ENCODE measurements at regions not wholly inside any gene's neighbourhood (a gene's known extent, or its start where the extent isn't known, plus 50 kb on each side); places are given as distances from the start of the nearest gene placed in this dataset.
"Not testable (repeated sequence)": the region's sequence is repeated elsewhere in the genome, so short reads cannot be mapped to it uniquely, and the experiment has no call there.

GRCh38 chr3:127439621-127440020 is 150.9 kb downstream of the TPRA1 start:
- no peak for DNase-seq (ENCODE audit: low read depth)

DNA sequence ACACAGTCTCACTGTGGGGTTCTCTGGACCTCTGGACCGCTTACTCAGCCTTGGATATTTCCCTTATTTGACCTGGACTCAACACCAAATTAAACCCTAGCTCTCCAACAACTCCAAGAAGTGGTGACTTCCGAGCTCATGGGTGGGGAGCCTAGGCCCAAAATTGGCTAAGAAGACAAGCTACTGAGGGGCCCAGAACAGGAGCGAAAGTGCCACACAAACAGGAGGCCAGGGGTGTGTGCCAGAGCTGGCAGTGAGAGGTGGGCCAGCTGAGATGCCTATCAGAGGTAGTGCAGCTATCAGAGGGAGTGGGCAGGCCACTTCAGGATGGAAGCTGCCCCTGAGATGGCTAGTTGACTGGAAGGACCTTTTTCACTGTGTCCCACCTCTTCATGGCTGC is 151.1 kb upstream of the PRR20G start:
- DNase-seq (ENCODE audit: low read depth), result no peak

- DNase-seq (ENCODE audit: low read depth), result no peak
These were observed 150.5 kb upstream of the PRR20G start for GRCh38 chr3:127438371-127438770.

DNA sequence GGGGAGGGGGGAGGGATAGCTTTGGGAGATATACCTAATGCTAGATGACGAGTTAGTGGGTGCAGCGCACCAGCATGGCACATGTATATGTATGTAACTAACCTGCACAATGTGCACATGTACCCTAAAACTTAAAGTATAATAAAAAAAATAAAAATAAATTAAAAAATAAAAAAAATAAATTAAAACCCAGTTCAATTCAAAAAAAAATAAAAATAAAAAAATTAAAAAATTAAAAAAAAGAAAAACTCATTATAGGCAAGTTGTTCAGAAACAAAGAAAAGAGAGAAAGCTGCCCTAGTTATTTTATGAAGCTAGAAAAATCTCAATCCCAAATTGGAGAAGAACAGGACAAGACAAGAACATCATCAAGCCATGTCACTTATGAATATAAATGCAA is 147.5 kb upstream of the PRR20G start:
- not testable (repeated sequence) for DNase-seq (ENCODE audit: low read depth)

GRCh38 chr3:127431066-127431465 is 143.2 kb upstream of the PRR20G start:
- no peak for DNase-seq (ENCODE audit: low read depth)

DNA sequence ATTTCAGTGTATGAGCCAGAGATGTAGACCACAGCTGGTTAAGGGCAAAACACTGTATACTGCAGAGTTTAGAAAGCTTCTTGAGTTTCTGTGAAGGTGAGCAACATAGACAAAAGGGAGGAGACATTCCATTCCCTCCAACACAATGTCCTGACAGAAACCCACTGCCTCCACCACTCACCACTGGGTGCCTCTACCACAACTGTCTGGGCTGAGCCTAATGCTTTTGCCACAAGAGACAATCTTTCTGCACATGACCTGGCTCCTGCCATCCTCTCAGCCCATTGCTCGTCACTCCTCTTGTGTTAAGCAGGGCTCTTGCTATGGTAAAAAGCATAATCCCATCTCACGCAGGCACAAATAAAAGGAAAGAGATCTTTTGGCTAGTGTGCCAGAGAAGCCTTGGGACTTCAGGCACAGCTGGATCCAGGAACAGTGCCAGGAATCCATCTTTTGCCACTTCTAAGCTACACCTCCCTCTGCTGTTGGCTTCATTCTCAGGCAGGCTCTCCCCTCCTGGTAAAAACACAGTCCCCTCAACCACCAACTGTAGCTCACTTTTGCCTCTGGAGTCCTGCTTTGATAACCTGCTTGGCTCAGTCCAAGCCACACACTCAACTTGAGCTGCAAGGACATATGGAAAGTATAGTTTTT is 140.6 kb upstream of the PRR20G start:
- no peak for DNase-seq (ENCODE audit: low read depth)

DNA sequence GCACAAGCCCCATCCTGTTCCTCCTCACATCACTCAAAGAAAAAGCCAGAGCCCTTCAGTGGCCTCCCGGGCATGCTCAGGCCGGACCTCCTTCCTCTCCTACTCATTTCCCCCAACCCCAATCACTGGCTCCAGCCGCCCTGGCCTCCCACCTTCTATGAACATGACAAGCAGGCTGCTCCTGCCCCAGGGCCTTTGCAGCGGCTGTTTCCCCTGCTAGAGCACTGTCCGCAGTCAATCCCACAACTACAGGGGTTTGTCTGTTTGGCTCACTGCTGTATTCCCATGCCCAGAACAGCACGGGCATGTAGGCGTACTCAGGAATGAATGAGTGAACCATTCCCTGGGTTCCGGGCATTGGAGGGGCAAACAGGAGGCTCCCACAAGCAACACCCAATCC is 139.8 kb upstream of the PRR20G start:
- no peak for DNase-seq (ENCODE audit: low read depth)

DNA sequence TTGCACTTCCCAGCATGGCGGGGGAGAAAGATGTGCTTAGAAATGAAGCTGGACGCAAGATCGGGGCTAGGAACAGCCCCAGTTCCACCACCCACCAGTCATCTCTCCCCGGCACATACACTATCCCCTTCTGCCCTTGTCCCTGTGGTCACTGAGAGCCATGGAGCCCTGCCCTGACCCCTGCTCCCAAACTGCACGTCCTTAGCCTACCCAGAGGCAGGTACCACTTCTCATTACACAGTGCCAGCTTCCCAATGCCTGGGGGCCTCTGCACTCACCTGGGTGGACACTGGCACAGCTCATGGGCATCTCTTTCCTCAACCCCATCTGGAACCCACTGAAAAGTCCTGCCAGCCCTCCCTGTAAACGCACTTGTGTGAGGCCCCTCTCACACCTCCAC is 139.3 kb upstream of the PRR20G start:
- DNase-seq (ENCODE audit: low read depth), result no peak

DNA sequence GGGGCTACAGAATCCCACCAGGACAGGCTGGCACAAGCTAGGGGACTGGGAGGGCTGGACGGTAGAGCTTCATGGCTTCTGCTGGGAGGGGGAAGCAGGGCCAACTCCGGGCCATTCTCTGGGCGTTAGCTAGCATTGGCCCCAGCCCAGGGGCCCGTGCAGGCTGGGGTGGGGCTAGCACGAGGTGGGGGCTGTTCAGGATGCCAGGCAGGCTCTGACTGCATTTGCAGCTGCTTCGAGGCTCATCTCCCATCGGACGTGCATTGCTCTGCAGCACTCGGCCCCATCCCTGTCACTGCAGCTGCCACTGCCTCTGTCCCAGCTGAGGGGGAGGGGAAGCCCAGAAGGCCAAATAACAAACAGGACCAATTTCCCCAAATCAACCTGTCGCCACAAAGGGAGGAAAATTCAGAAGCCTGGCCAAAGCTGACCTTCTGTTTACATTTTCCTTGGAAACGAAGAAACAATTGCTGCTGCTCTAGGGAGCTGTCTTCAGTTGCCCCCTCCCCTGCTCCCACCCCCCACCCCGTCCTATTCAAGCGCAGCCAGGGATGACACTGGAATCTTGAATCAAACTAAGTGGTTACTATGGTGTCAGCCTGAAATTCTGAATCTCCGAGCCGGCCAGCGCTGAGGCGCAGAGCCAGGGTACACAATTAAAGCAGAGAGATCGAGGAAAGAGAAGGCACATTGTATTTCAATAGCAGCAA is 138.8 kb upstream of the PRR20G start:
- no peak for DNase-seq (ENCODE audit: low read depth)

DNA sequence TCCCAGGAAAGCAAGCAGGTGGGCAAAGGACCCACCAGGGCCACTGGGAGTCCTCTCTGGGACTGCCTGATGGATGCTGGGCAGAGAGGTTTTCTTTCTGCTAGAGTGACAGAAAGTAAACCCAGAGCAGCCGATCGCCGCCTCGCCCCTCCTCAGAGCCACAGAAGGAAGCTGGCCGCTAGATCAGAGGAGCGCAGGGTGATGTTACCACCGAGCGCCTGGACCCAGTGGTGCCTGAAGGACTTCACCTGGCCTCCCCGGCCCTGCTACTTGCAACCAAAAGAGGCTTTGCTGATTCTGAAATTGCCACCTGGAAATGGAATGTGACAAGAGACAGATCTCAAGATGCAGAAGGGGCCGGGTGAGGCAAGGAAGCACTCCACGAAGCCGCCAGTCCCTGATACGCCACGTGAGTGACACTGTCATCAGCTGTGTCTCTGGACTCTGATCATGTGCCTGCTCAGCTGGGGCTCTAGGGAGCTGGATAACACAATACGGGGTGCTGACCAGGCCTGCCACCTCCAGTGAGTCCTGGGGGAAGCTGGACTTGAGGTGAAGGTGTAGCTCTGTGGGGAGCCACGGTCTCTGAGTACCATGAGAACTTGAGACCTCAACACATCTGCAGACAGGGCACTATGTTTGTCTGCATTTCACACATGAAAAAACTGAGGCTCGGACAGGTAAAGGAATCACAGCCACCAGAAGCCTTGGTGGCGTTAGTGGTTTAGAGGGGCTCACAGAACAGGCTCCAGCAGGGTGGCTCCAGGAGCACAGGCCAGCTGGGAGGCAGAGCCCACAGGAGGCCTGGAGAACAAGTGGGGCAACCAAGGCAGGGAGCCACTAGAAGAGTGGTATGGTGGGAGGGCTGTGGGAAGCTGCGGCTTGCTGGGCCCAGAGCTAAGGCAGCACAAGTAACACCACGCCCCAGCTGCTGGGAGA is 137.9 kb upstream of the PRR20G start:
- DNase-seq (ENCODE audit: low read depth), result no peak

- no peak for DNase-seq (ENCODE audit: low read depth)
These were observed 137.1 kb upstream of the PRR20G start for GRCh38 chr3:127424766-127425504.

GRCh38 chr3:127423856-127424765 is 136.3 kb upstream of the PRR20G start:
- no peak for DNase-seq (ENCODE audit: low read depth)

DNA sequence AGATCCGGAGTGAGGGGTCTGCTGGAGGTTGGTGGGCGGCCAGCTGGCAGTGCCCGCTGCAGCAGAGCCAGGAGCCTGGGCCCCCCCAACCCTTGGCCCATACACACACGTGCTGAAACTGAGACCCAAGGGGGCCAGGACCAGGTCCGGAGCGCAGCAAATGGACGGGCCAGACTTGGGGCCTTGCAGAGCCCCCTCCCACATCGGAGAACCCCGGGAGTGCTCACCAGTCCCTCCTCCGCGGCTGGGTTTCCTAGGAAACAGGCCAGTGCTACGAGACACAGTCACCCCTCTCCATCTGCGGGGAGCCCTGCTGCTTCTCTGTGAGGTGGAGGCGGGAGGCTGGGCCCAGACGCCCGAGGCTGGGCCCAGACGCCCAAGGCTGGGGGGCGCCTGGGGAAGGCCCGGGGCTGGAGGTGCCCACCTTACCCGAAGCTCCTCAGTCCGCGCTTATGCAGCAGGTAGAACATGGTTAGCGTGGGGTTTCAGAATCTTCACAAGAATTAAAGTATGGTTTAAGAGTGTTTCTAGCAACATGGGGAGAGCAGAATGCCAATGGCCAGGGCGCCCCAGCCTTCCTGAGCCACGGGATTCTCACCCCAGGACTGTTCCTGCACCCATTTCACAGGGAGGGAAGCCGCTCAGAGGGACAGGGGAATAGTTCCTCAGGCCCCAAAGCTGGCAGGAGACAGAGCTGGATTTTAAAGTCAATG is 135.0 kb upstream of the PRR20G start:
- DNase-seq (ENCODE audit: low read depth), result no peak

- DNase-seq (ENCODE audit: low read depth), result no peak
These were observed 134.3 kb upstream of the PRR20G start for GRCh38 chr3:127421943-127422662.

- DNase-seq (ENCODE audit: low read depth), result no peak
These were observed 133.0 kb upstream of the PRR20G start for GRCh38 chr3:127420829-127421228.

DNA sequence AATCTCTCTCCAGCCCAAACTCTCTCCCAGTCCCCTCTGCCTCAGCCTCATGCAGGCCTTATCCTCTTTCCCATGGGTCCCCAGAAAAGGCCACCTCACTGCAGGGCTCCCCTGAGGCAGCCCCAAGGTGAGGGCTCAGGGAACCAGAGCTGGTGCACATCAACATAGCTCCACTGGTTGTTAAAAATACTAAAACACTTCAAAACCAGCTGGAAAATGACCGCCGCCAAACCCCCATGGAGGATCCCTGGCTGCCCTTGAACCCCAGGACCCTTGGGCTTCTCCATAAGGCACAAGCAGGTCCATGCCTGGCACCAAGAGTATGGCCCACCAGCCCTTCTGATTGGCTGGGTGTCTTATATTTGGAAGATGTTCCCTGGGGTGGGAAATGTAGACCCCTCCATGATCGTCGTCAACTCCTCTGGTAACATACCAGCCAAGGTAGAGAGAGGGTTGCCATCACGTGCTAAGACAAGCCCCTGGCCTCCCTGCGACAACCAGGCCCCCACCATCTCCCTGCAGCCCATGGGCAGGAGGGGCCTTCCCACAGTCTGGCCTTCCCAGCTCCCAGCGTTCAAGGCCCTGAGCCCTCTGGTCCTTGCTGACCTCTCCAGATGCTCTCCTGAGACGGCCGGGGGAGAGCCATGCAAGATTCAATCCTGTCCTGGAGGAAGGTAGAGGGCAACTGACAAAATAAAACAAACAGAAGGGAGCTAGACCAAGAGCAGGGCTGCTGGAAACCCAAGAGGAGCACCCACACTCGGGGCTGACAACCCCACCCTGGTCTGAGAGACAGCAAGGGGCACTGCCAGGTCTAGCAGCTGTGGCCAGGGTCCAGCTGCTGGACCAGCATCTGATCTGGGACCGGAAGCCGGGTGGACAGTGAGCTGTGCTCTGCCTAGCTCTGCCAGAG is 132.1 kb upstream of the PRR20G start:
- no peak for DNase-seq (ENCODE audit: low read depth)

DNA sequence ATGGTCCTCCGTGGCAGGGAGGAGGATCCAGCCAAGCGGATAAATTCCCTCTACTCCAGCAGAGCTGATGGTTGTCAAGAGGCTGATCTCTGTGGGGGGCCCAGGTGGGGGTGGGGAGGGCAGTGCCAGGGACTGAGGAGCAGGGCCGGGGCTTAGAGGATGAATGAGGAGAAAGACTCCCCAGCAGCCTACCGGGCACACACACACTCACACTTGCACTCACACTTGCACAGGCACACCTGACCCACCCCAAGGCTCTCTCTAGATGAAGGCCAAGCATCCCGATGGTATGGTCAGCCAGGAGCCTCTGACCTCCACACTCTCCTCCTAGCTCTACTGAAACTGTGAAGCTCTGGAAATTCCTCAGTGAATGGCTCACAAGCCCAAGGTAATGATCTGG is 131.3 kb upstream of the PRR20G start:
- no peak for DNase-seq (ENCODE audit: low read depth)

DNA sequence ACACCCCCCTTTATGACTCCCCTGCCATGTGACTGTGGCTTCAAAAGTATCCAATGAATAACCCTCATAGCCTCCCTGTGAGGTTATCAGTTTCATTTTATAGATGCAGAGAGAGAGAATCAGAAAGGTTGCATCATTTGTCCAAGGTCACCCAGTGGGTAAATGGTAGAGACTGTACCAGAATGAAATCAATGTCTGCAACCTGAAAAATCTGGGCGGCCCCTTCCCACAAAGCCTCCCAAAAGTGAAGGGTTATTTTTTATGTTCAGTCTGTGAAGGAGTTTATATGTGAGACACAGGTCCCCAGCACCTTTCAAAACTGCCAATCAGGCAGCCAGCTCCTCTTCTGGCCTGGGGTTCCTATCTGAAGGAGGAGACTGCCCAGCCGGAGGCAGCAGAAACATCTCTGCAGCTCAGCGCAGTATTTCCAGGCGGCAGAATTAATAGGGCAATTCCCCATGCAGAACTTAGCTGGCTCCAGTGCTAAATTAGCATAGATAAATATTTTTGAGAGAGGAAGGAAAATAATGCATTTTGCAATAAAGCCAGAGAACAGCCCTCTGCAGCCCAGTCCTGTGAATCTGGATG is 130.8 kb upstream of the PRR20G start:
- no peak for DNase-seq (ENCODE audit: low read depth)

All from renal cortical epithelial cell (primary cell).